Esophagus muscularis mucosa (tissue), 3 donors: ENCODE measurements at regions not wholly inside any gene's neighbourhood (a gene's known extent, or its start where the extent isn't known, plus 50 kb on each side); places are given as distances from the start of the nearest gene placed in this dataset.

Experiments
- CTCF ChIP-seq, 3 experiments: fragments of 200-600 bp in 2 of 3; fragments of 450-650 bp in 1 of 3; sonication (generic) in 2 of 3; IDR thresholded peaks; one replicate each; pipeline ENCODE4 v1.5.1; 2017 to 2019; ENCODE audit warnings: antibody characterized with exemption in 3 of 3, mild to moderate bottlenecking in 2 of 3, moderate library complexity in 1 of 3
- POLR2A ChIP-seq: fragments of 450-650 bp; IDR thresholded peaks from one replicate; pipeline ENCODE4 v1.6.1; 2017; ENCODE audit warnings: antibody characterized with exemption, moderate library complexity, mild to moderate bottlenecking, low read depth

GRCh38 chr21:18089786-18090185 is 154.8 kb upstream of the CHODL start:
- TF ChIP-seq CTCF (IDR thresholded peaks at IDR 0.05): no peak
- TF ChIP-seq POLR2A: no peak
